Endothelial cell (in vitro differentiated cells): ENCODE measurements at regions not wholly inside any gene's neighbourhood (a gene's known extent, or its start where the extent isn't known, plus 50 kb on each side); places are given as distances from the start of the nearest gene placed in this dataset.

Experiments used
- DNase-seq: peaks from one replicate; pipeline ENCODE4 v3.0.0; 2021; ENCODE audit warnings: low spot score
- H3K27ac Mint-ChIP-seq: one replicate; pipeline ENCODE4 v1.8.0; 2021; ENCODE audit warnings: mixed read lengths, inconsistent platforms; ENCODE audit not compliant: unreplicated experiment
- H3K27me3 Mint-ChIP-seq: one replicate; pipeline ENCODE4 v1.8.0; 2021; ENCODE audit warnings: mild to moderate bottlenecking, moderate library complexity, mixed read lengths, inconsistent platforms; ENCODE audit not compliant: unreplicated experiment
- H3K36me3 Mint-ChIP-seq: one replicate; pipeline ENCODE4 v1.8.0; 2021; ENCODE audit warnings: mild to moderate bottlenecking, low read depth, mixed read lengths, inconsistent platforms; ENCODE audit not compliant: unreplicated experiment
- H3K4me1 Mint-ChIP-seq: one replicate; pipeline ENCODE4 v1.8.0; 2021; ENCODE audit warnings: mild to moderate bottlenecking, mixed read lengths, inconsistent platforms; ENCODE audit not compliant: unreplicated experiment
- H3K4me3 Mint-ChIP-seq: one replicate; pipeline ENCODE4 v1.8.0; 2021; ENCODE audit warnings: mild to moderate bottlenecking, mixed read lengths, inconsistent platforms; ENCODE audit not compliant: unreplicated experiment
- H3K9me3 Mint-ChIP-seq: one replicate; pipeline ENCODE4 v1.8.0; 2021; ENCODE audit warnings: mixed read lengths, inconsistent platforms; ENCODE audit not compliant: unreplicated experiment
- TF ChIP-seq, protein P1 (sequence below): fragments of 200-600 bp; sonication (generic); IDR thresholded peaks from one replicate; pipeline ENCODE4 v1.5.0; 2021; ENCODE audit warnings: antibody characterized with exemption; ENCODE audit not compliant: unreplicated experiment

DNA sequence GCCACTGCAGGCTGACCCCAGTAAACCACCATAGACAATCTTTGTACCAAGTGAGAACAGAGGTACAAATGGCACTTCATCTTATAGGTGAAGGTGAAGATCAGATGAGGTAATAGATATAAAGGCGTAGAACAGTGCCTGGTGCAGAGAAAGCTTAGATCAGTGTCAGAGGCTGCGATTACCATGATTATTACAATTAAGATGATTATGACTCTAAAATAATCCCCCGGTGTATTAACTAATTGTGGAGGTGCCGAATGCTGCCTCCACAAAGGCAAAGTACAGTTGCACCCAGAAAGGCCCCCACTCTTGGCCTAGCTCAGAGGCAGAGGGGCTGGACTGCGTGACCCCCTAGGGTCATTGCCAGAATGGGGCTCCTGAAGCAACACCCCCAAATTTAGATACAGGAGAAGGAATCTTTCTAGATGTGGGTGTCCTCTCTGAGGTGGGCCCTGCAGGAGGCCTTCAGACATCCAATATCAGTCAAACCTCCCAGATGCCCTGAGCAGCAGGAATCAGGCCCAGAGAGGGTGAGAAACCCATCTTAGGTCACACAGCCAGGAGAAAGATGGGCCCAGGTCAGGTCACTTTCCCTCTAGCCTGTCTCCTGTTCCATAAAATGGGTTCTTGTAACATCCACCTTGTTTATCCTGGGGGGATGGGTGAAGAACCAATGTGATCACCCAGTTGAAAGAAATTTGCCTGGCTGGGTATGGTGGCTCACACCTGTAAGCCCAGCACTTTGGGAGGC lies 139.8 kb downstream of the PHETA1 start:
- Mint-ChIP-seq H3K4me1 (peaks cover 6% of the 10 kb centered on the region), H3K27me3 (peaks cover 4% of the 10 kb centered on the region), H3K4me3 (no peak overlapping the region), H3K27ac (no peak overlapping the region), H3K36me3 (peaks cover 3% of the 10 kb centered on the region), H3K9me3 (no peaks in the 10 kb centered on the region)
- DNase-seq = no peak
- TF ChIP-seq, protein P1, sequence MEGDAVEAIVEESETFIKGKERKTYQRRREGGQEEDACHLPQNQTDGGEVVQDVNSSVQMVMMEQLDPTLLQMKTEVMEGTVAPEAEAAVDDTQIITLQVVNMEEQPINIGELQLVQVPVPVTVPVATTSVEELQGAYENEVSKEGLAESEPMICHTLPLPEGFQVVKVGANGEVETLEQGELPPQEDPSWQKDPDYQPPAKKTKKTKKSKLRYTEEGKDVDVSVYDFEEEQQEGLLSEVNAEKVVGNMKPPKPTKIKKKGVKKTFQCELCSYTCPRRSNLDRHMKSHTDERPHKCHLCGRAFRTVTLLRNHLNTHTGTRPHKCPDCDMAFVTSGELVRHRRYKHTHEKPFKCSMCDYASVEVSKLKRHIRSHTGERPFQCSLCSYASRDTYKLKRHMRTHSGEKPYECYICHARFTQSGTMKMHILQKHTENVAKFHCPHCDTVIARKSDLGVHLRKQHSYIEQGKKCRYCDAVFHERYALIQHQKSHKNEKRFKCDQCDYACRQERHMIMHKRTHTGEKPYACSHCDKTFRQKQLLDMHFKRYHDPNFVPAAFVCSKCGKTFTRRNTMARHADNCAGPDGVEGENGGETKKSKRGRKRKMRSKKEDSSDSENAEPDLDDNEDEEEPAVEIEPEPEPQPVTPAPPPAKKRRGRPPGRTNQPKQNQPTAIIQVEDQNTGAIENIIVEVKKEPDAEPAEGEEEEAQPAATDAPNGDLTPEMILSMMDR = no peak

DNA sequence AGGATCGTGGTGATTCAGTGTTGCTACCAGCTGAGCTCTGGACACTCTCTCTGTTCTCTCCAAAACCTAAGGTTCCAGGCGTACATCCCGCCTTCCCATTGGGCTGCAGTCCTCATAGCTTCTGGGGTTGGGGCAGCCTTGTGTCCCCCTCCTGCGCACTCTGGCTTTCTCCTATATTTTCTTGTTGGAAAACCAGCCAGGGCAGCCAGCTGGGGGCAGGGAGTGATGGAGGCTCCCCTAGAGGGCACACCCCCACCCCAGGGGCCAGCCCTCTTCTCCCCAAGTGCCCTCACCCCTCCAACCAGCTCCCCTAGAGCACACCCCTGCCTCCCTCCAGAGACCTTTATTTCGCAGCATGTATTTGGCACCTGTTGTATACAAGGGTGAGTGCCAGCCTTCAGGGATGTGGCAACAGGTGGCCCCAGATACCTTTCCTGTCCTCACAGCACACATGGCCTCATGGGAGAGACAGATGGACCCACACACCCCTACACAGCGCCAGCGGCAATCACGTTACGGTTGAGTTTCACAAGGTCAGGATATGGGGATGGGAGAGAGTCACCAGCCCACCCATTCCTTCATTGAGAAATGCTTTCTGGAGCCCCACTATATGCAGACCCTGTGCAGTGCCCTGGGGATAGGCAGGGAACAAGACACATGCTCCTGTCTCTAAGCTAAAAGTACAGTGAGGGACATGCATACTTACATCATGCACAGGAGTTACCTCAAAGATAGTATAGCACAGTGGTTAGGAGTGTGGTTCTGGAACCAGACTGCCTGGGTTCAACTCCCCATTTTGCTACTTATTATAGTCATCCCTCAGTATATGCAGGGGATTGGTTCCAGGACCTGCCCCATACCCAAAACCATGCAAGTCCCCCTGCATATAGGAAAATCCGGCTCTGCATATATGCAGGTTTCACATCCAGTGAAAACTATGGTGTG lies 141.1 kb downstream of the PHETA1 start:
- H3K36me3 Mint-ChIP-seq = peaks cover 3% of the 10 kb centered on the region
- H3K27ac Mint-ChIP-seq = no peak overlapping the region
- peaks cover 9% of the 10 kb centered on the region for H3K4me1 Mint-ChIP-seq
- no peak for DNase-seq
- peaks cover 4% of the 10 kb centered on the region for H3K27me3 Mint-ChIP-seq
- no peak overlapping the region for H3K4me3 Mint-ChIP-seq
- H3K9me3 Mint-ChIP-seq = no peaks in the 10 kb centered on the region
- TF ChIP-seq, protein P1 = no peak

DNA sequence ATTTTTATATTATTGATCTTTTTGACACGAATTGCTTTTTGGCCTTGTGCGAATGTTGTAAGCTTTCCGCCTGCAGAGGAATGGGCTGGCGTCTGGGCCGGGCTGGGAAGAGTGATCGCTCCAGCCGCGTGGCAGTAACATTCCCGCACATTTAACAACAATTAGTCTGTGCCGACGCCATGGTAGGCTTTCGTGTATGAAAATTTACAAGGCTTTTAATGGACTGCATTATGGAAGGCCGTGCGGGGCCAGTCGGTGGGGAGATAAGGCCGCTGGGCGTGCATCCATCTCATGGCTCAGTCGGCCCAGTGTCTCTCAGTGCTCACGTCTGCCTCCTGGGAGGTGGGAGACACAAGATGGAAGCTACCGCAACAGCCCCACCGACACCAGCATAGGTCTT lies 142.2 kb downstream of the PHETA1 start:
- DNase-seq = no peak
- Mint-ChIP-seq H3K27ac (no peak overlapping the region), H3K27me3 (peaks cover 4% of the 10 kb centered on the region), H3K9me3 (no peaks in the 10 kb centered on the region), H3K36me3 (peaks cover 3% of the 10 kb centered on the region), H3K4me1 (peaks cover 16% of the 10 kb centered on the region), H3K4me3 (no peak overlapping the region)
- TF ChIP-seq, protein P1 = no peak

DNA sequence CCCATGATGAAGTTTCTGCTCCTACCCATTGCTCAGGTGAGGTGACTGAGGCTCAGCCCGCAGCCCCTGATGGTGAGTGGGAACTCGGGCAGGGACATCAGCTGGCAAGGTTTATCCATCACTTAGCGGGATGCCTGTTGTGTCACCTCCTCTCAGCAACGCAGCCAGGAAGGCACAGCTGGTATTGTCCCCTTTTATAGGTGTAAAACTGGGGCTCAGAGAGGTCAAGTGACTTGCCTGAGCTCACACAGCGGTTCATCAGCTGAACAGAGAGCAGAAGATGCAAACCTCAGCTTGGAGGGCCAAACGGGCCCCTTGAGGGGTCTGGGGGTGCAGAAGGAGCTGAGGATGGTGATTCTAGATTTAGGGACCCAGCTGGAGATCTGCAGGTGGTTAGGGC lies 143.6 kb downstream of the PHETA1 start:
- peaks cover 2% of the 10 kb centered on the region for H3K27me3 Mint-ChIP-seq
- peaks cover 20% of the 10 kb centered on the region for H3K4me1 Mint-ChIP-seq
- no peaks in the 10 kb centered on the region for H3K9me3 Mint-ChIP-seq
- no peak for DNase-seq
- no peak overlapping the region for H3K27ac Mint-ChIP-seq
- H3K4me3 Mint-ChIP-seq = no peak overlapping the region
- TF ChIP-seq, protein P1 = no peak
- peaks cover 3% of the 10 kb centered on the region for H3K36me3 Mint-ChIP-seq
